ENCODE measurements at regions not wholly inside any gene's neighbourhood (a gene's known extent, or its start where the extent isn't known, plus 50 kb on each side); places are given as distances from the start of the nearest gene placed in this dataset.

- H3K36me3 Mint-ChIP-seq (ENCODE audit: insufficient read depth, unreplicated experiment): no peaks in the 10 kb centered on the region
- H3K27ac Mint-ChIP-seq (ENCODE audit: low read depth, unreplicated experiment): no peak overlapping the region
- CTCF ChIA-PET: interaction anchor here (0.6 to 0.7 kb wide), 2 partner anchors 13 to 32 kb away, joined by 3 to 4 read pairs; no protein-coding TSS in a partner anchor
- no peak for DNase-seq (ENCODE audit: unreplicated experiment)
- intact Hi-C loops (cut with micrococcal nuclease): no loop called here
- H3K4me3 Mint-ChIP-seq (ENCODE audit: unreplicated experiment): no peak overlapping the region
- H3K9me3 Mint-ChIP-seq (ENCODE audit: unreplicated experiment): no peaks in the 10 kb centered on the region
- TF ChIP-seq, protein P1, sequence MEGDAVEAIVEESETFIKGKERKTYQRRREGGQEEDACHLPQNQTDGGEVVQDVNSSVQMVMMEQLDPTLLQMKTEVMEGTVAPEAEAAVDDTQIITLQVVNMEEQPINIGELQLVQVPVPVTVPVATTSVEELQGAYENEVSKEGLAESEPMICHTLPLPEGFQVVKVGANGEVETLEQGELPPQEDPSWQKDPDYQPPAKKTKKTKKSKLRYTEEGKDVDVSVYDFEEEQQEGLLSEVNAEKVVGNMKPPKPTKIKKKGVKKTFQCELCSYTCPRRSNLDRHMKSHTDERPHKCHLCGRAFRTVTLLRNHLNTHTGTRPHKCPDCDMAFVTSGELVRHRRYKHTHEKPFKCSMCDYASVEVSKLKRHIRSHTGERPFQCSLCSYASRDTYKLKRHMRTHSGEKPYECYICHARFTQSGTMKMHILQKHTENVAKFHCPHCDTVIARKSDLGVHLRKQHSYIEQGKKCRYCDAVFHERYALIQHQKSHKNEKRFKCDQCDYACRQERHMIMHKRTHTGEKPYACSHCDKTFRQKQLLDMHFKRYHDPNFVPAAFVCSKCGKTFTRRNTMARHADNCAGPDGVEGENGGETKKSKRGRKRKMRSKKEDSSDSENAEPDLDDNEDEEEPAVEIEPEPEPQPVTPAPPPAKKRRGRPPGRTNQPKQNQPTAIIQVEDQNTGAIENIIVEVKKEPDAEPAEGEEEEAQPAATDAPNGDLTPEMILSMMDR (IDR thresholded peaks at IDR 0.05; ENCODE audit: unreplicated experiment): no peak
- no peaks in the 10 kb centered on the region for H3K4me1 Mint-ChIP-seq (ENCODE audit: insufficient read depth, unreplicated experiment)
- POLR2A ChIA-PET: interaction anchor here (0.6 kb wide), 1 partner anchor 20 kb away, joined by 3 read pairs; no protein-coding TSS in a partner anchor
- H3K27me3 Mint-ChIP-seq (ENCODE audit: insufficient read depth, unreplicated experiment): no peaks in the 10 kb centered on the region
- no TSS peak for BruUV-seq (replicated peaks)
Measured at GRCh38 chr3:72692990-72693389, 155.3 kb downstream of the SHQ1 start.

DNA sequence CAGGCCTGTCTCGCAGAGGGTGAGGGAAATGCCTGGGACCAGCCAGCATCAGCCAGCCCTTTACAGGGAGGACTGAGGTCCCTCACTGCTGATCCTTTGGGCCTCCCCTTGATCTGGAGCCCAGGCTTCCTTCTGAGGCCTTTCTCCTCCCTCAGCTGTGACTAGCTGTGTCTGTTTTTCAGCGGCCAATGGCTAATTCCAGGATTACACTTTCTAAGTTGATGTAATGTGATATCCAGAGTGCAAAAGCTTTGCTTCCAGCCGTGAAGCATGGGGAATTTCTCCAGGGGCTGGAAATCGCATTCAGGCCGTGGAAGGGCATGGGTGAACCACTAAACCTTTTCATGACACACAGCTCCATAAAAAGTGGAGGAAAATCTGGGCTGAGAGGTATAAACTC lies 157.6 kb downstream of the SHQ1 start:
- no TSS peak for BruUV-seq (replicated peaks)
- intact Hi-C loops (cut with micrococcal nuclease): no loop called here
- Mint-ChIP-seq H3K9me3 (ENCODE audit: unreplicated experiment) (no peaks in the 10 kb centered on the region), H3K36me3 (ENCODE audit: insufficient read depth, unreplicated experiment) (no peaks in the 10 kb centered on the region), H3K27ac (ENCODE audit: low read depth, unreplicated experiment) (no peak overlapping the region), H3K27me3 (ENCODE audit: insufficient read depth, unreplicated experiment) (no peaks in the 10 kb centered on the region), H3K4me1 (ENCODE audit: insufficient read depth, unreplicated experiment) (no peaks in the 10 kb centered on the region), H3K4me3 (ENCODE audit: unreplicated experiment) (no peak overlapping the region)
- POLR2A ChIA-PET: no interaction called here
- CTCF ChIA-PET: interaction anchor here (0.6 to 1.5 kb wide), 2 partner anchors 24 to 339 kb away, joined by 3 read pairs; no protein-coding TSS in a partner anchor
- TF ChIP-seq, protein P1 (IDR thresholded peaks at IDR 0.05; ENCODE audit: unreplicated experiment): no peak
- no peak for DNase-seq (ENCODE audit: unreplicated experiment)

GRCh38 chr3:72682936-72683452 lies 165.3 kb downstream of the SHQ1 start:
- Mint-ChIP-seq H3K27ac (ENCODE audit: low read depth, unreplicated experiment) (no peak overlapping the region), H3K36me3 (ENCODE audit: insufficient read depth, unreplicated experiment) (no peaks in the 10 kb centered on the region), H3K27me3 (ENCODE audit: insufficient read depth, unreplicated experiment) (no peaks in the 10 kb centered on the region), H3K4me3 (ENCODE audit: unreplicated experiment) (no peak overlapping the region), H3K9me3 (ENCODE audit: unreplicated experiment) (no peaks in the 10 kb centered on the region), H3K4me1 (ENCODE audit: insufficient read depth, unreplicated experiment) (peaks cover 15% of the 10 kb centered on the region)
- intact Hi-C loops (cut with micrococcal nuclease): no loop called here
- CTCF ChIA-PET: interaction anchor here (0.5 to 0.6 kb wide), 2 partner anchors 17 to 135 kb away, joined by 3 read pairs; no protein-coding TSS in a partner anchor
- TF ChIP-seq, protein P1 (IDR thresholded peaks at IDR 0.05; ENCODE audit: unreplicated experiment): no peak
- no peak for DNase-seq (ENCODE audit: unreplicated experiment)
- POLR2A ChIA-PET: no interaction called here
- no TSS peak for BruUV-seq (replicated peaks)

DNA sequence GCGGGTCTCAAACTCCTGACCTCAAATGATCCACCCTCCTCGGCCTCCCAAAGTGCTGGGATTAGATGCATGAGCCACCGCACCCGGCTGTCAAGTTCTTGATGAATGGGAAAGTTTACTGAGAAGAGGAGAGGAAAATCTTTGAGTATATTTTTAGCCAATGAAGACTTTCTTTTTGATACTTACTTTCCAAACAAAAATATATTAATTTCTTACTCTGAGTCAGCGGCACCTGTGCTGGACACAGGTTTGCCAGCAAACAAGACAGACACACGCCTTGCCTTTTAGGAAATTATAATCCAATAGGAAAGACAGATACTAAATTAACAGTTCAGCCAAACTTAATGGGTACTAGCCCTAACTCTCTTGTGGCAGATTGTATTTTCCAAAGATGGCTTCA lies 166.6 kb downstream of the SHQ1 start:
- TF ChIP-seq, protein P1 (IDR thresholded peaks at IDR 0.05; ENCODE audit: unreplicated experiment): no peak
- Mint-ChIP-seq H3K4me3 (ENCODE audit: unreplicated experiment) (no peak overlapping the region), H3K9me3 (ENCODE audit: unreplicated experiment) (no peaks in the 10 kb centered on the region), H3K36me3 (ENCODE audit: insufficient read depth, unreplicated experiment) (no peaks in the 10 kb centered on the region), H3K27me3 (ENCODE audit: insufficient read depth, unreplicated experiment) (no peaks in the 10 kb centered on the region), H3K27ac (ENCODE audit: low read depth, unreplicated experiment) (no peak overlapping the region), H3K4me1 (ENCODE audit: insufficient read depth, unreplicated experiment) (peaks cover 17% of the 10 kb centered on the region)
- ChIA-PET POLR2A (no interaction called here), CTCF (interaction anchor here (0.6 kb wide), 1 partner anchor 949 kb away, joined by 3 read pairs; no protein-coding TSS in a partner anchor)
- no TSS peak for BruUV-seq (replicated peaks)
- intact Hi-C loops (cut with micrococcal nuclease): no loop called here
- DNase-seq (ENCODE audit: unreplicated experiment): no peak

Data from MCF 10A (cell line).